Thyroid gland (tissue), 4 donors: ENCODE measurements at regions not wholly inside any gene's neighbourhood (a gene's known extent, or its start where the extent isn't known, plus 50 kb on each side); places are given as distances from the start of the nearest gene placed in this dataset.

Source experiments
- DNase-seq, 2 donors: peaks; one replicate each; pipeline ENCODE4 v3.0.0-alpha.2; 2019
- H3K27ac ChIP-seq, 3 donors: fragments of 200-600 bp; sonication (generic); 1 replicate in 2 of 3; 2 replicates in 1 of 3; pipeline ENCODE4 v1.5.1; 2016 to 2019; ENCODE audit warnings: mild to moderate bottlenecking in 1 of 3, moderate library complexity in 1 of 3
- H3K27me3 ChIP-seq: fragments of 200-600 bp; sonication (generic); one replicate; pipeline ENCODE4 v1.5.1; 2019
- H3K36me3 ChIP-seq, 2 donors: fragments of 200-600 bp; sonication (generic); one replicate each; pipeline ENCODE4 v1.5.1; 2016 to 2019
- H3K4me1 ChIP-seq, 2 donors: fragments of 200-600 bp; sonication (generic); one replicate each; pipeline ENCODE4 v1.5.1; 2017 to 2019
- H3K4me3 ChIP-seq, 3 donors: fragments of 200-600 bp; sonication (generic); replicated peaks in 1 of 3; 1 replicate in 2 of 3; 2 replicates in 1 of 3; pipeline ENCODE4 v1.5.1; 2016; ENCODE audit warnings: mild to moderate bottlenecking in 1 of 3
- H3K9me3 ChIP-seq: fragments of 200-600 bp; sonication (generic); one replicate; pipeline ENCODE4 v1.5.1; 2017
- POLR2A ChIP-seq, 2 donors: fragments of 450-650 bp; IDR thresholded peaks; one replicate each; pipeline ENCODE4 v1.6.1; 2017; ENCODE audit warnings: antibody characterized with exemption in 2 of 2, mild to moderate bottlenecking in 2 of 2, moderate library complexity in 1 of 2
- WGBS, 2 donors: methylation state at CpG; one replicate each; pipeline ENCODE4 v1.1.5; 2017; 5-methylcytosine and 5-hydroxymethylcytosine counted together
- intact Hi-C: fragments of 100-400 bp; cut with DNase I; formaldehyde crosslinking; loops from one replicate; pipeline ENCODE4 v1.15.1; 2023
- TF ChIP-seq, protein P1 (sequence below), 6 experiments: fragments of 200-600 bp in 3 of 6; fragments of 450-650 bp in 3 of 6; sonication (generic) in 3 of 6; IDR thresholded peaks; one replicate each; pipeline ENCODE4 v1.5.1; 2016 to 2019; ENCODE audit warnings: antibody characterized with exemption in 6 of 6, mild to moderate bottlenecking in 2 of 6, inconsistent platforms in 1 of 6, moderate library complexity in 1 of 6

- intact Hi-C loops: no loop called here
- no peaks in the 10 kb centered on the region for H3K9me3 ChIP-seq
- WGBS, 2 donors: 93 to 95% methylated on average over 2 of the region's 2 CpGs
- no peaks in the 10 kb centered on the region for H3K4me1 ChIP-seq
- no peak overlapping the region for H3K4me3 ChIP-seq
- H3K36me3 ChIP-seq: no peaks in the 10 kb centered on the region
- no peak for DNase-seq
- TF ChIP-seq POLR2A (IDR thresholded peaks at IDR 0.05): no peak
- TF ChIP-seq, protein P1, sequence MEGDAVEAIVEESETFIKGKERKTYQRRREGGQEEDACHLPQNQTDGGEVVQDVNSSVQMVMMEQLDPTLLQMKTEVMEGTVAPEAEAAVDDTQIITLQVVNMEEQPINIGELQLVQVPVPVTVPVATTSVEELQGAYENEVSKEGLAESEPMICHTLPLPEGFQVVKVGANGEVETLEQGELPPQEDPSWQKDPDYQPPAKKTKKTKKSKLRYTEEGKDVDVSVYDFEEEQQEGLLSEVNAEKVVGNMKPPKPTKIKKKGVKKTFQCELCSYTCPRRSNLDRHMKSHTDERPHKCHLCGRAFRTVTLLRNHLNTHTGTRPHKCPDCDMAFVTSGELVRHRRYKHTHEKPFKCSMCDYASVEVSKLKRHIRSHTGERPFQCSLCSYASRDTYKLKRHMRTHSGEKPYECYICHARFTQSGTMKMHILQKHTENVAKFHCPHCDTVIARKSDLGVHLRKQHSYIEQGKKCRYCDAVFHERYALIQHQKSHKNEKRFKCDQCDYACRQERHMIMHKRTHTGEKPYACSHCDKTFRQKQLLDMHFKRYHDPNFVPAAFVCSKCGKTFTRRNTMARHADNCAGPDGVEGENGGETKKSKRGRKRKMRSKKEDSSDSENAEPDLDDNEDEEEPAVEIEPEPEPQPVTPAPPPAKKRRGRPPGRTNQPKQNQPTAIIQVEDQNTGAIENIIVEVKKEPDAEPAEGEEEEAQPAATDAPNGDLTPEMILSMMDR (IDR thresholded peaks at IDR 0.05): no peak
- no peaks in the 10 kb centered on the region for H3K27me3 ChIP-seq
- H3K27ac ChIP-seq: no peak overlapping the region
Measured at GRCh38 chr1:72399807-72400206, 117.5 kb upstream of the NEGR1 start.

- TF ChIP-seq, protein P1 (IDR thresholded peaks at IDR 0.05): no peak
- TF ChIP-seq POLR2A (IDR thresholded peaks at IDR 0.05): no peak
- Histone ChIP-seq H3K4me3 (no peak overlapping the region), H3K27me3 (no peaks in the 10 kb centered on the region), H3K27ac (no peak overlapping the region), H3K9me3 (no peaks in the 10 kb centered on the region), H3K36me3 (no peaks in the 10 kb centered on the region), H3K4me1 (no peaks in the 10 kb centered on the region)
- intact Hi-C loops: no loop called here
- no peak for DNase-seq
Measured at GRCh38 chr1:72397786-72398185, 115.4 kb upstream of the NEGR1 start.

DNA sequence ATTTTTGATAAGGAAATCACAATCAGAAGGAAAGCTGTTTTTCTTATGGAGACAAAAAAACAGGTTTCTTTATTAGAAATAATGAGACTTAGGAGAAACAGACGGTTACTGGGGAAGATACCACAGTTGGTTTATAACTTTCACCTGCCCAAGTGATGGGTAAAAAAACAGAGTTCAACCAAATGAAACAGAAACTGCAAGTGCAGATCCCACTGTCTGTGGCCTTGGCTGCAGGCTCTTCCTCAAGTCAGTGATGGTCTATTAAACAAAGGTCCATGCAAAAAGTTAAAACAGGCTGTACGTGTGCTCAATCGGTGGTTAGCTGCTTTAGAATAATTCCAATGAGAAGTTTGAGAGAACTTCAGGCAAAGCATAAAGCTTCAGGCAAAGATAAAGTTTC is 112.1 kb upstream of the NEGR1 start:
- intact Hi-C loops: no loop called here
- 55 to 63% methylated on average over 3 of the region's 3 CpGs for WGBS, 2 donors

DNA sequence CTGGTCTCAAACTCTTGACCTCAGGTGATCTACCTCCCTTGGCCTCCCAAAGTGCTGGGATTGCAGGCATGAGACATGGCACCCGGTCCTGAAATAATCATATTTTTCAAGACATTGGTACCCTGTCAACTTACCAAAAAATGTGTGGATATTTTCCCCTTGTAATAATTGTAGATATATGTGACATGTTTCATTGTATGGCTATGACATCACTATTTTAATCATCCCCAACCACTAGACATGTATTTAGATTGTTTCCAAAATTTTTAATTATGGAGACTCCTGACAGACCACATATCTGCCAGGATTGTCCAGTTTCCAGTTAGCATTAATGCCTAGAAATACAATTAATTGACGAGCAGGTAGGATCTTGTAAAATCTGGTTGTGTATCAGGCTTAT is 96.7 kb upstream of the NEGR1 start:
- 90 to 93% methylated on average over 2 of the region's 2 CpGs for WGBS, 2 donors
- DNase-seq: no peak
- Histone ChIP-seq H3K4me3 (no peak overlapping the region), H3K9me3 (no peaks in the 10 kb centered on the region), H3K27me3 (no peaks in the 10 kb centered on the region), H3K27ac (no peak overlapping the region), H3K36me3 (no peaks in the 10 kb centered on the region), H3K4me1 (no peaks in the 10 kb centered on the region)
- intact Hi-C loops: no loop called here
- TF ChIP-seq, protein P1 (IDR thresholded peaks at IDR 0.05): no peak
- no peak for TF ChIP-seq POLR2A (IDR thresholded peaks at IDR 0.05)

More for the DNA sequence above, 112.1 kb upstream of the NEGR1 start:
- Histone ChIP-seq H3K9me3 (no peaks in the 10 kb centered on the region), H3K36me3 (no peaks in the 10 kb centered on the region), H3K4me3 (no peak overlapping the region), H3K4me1 (no peaks in the 10 kb centered on the region), H3K27me3 (no peaks in the 10 kb centered on the region), H3K27ac (no peak overlapping the region)
- TF ChIP-seq, protein P1 (IDR thresholded peaks at IDR 0.05): no peak
- no peak for TF ChIP-seq POLR2A (IDR thresholded peaks at IDR 0.05)
- DNase-seq: no peak

DNA sequence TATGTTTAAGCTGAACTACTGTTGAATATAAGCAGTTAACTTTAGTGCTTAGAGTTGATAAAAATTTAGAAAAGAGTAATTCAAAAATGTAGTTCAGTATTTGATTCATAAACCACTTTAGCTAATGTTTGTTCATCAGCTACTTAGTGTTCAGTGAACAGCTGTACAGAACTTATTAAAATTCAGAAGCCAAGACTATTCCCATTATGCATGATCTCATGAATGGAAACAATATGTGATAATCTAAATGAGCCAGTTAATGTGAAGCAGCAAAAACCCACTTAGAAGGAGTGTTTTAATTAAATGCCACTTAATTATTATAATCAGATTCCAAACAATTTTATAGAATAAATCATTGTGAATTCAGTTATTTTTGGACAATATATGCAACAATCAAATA is 92.9 kb upstream of the NEGR1 start:
- TF ChIP-seq, protein P1 (IDR thresholded peaks at IDR 0.05): no peak
- TF ChIP-seq POLR2A (IDR thresholded peaks at IDR 0.05): no peak
- Histone ChIP-seq H3K27me3 (no peaks in the 10 kb centered on the region), H3K4me3 (no peak overlapping the region), H3K27ac (no peak overlapping the region), H3K4me1 (no peaks in the 10 kb centered on the region), H3K9me3 (no peaks in the 10 kb centered on the region), H3K36me3 (no peaks in the 10 kb centered on the region)
- intact Hi-C loops: no loop called here
- DNase-seq: no peak
